H9 (cell line): ENCODE measurements at regions not wholly inside any gene's neighbourhood (a gene's known extent, or its start where the extent isn't known, plus 50 kb on each side); places are given as distances from the start of the nearest gene placed in this dataset.

Experiments used
- DNase-seq: peaks from one replicate; pipeline ENCODE4 v3.0.0-alpha.2; 2017
- H2AFZ ChIP-seq: one replicate; pipeline ENCODE4 v1.6.1; 2013; ENCODE audit warnings: mild to moderate bottlenecking, low read length, control low read depth, moderate library complexity
- H2AK5ac ChIP-seq: 2 replicates; pipeline ENCODE4 v1.6.1; 2013; ENCODE audit warnings: low read length, control low read depth, mixed read lengths; ENCODE audit not compliant: insufficient read length
- H2BK120ac ChIP-seq: one replicate; pipeline ENCODE4 v1.6.1; 2013; ENCODE audit warnings: low read depth, mild to moderate bottlenecking, low read length, control low read depth, inconsistent platforms; ENCODE audit not compliant: poor library complexity, severe bottlenecking
- H2BK12ac ChIP-seq: 2 replicates; pipeline ENCODE4 v1.6.1; 2013; ENCODE audit warnings: low read length, control low read depth, mixed read lengths, low read depth; ENCODE audit not compliant: insufficient read length
- H2BK15ac ChIP-seq: 2 replicates; pipeline ENCODE4 v1.6.1; 2013; ENCODE audit warnings: low read depth, low read length, control low read depth
- H2BK20ac ChIP-seq: one replicate; pipeline ENCODE4 v1.6.1; 2013; ENCODE audit warnings: low read depth, mild to moderate bottlenecking, low read length, control low read depth, inconsistent platforms; ENCODE audit not compliant: poor library complexity, severe bottlenecking
- H2BK5ac ChIP-seq: 2 replicates; pipeline ENCODE4 v1.6.1; 2013; ENCODE audit warnings: low read length, control low read depth, mixed read lengths; ENCODE audit not compliant: insufficient read length
- H3K14ac ChIP-seq: 2 replicates; pipeline ENCODE4 v1.6.1; 2013; ENCODE audit warnings: low read length, control low read depth; ENCODE audit not compliant: insufficient read depth
- H3K18ac ChIP-seq: 2 replicates; pipeline ENCODE4 v1.6.1; 2013; ENCODE audit warnings: low read depth, mild to moderate bottlenecking, mixed read lengths, low read length, control low read depth; ENCODE audit not compliant: insufficient read length
- H3K23ac ChIP-seq: 2 replicates; pipeline ENCODE4 v1.6.1; 2013; ENCODE audit warnings: low read length, control low read depth, mixed read lengths, low read depth; ENCODE audit not compliant: insufficient read length
- H3K23me2 ChIP-seq: 2 replicates; pipeline ENCODE4 v1.6.1; 2013; ENCODE audit warnings: low read depth, mild to moderate bottlenecking, mixed read lengths, low read length, control low read depth; ENCODE audit not compliant: insufficient read length, poor library complexity, severe bottlenecking
- H3K27ac ChIP-seq: 2 replicates; pipeline ENCODE4 v1.5.1; 2013; ENCODE audit warnings: low read length, control low read depth, mixed read lengths, low read depth; ENCODE audit not compliant: insufficient read length
- H3K27me3 ChIP-seq: 2 replicates; pipeline ENCODE4 v1.6.1; 2013; ENCODE audit warnings: low read length, control low read depth, inconsistent platforms; ENCODE audit not compliant: insufficient read depth
- H3K4ac ChIP-seq: 2 replicates; pipeline ENCODE4 v1.6.1; 2013; ENCODE audit warnings: low read depth, mild to moderate bottlenecking, control low read depth, inconsistent platforms, low read length, moderate library complexity
- H3K4me1 ChIP-seq: 2 replicates; pipeline ENCODE4 v1.6.1; 2013; ENCODE audit warnings: low read length, control low read depth, inconsistent platforms; ENCODE audit not compliant: insufficient read depth
- H3K4me2 ChIP-seq: 2 replicates; pipeline ENCODE4 v1.6.1; 2013; ENCODE audit warnings: low read length, control low read depth, mixed read lengths; ENCODE audit not compliant: insufficient read length, insufficient read depth
- H3K56ac ChIP-seq: 2 replicates; pipeline ENCODE4 v1.6.1; 2013; ENCODE audit warnings: low read depth, mild to moderate bottlenecking, mixed read lengths, low read length, control low read depth; ENCODE audit not compliant: insufficient read length
- H3K79me1 ChIP-seq: 2 replicates; pipeline ENCODE4 v1.6.1; 2013; ENCODE audit warnings: low read depth, mild to moderate bottlenecking, moderate library complexity, low read length, control low read depth, inconsistent platforms; ENCODE audit not compliant: insufficient read depth, poor library complexity, severe bottlenecking
- H3K79me2 ChIP-seq: 2 replicates; pipeline ENCODE4 v1.6.1; 2013; ENCODE audit warnings: low read length, control low read depth, inconsistent platforms; ENCODE audit not compliant: insufficient read depth
- H3K9ac ChIP-seq: 2 replicates; pipeline ENCODE4 v1.6.1; 2013; ENCODE audit warnings: low read length, control low read depth, mixed read lengths; ENCODE audit not compliant: insufficient read length; ENCODE audit errors: extremely low read depth
- H3K9me3 ChIP-seq: one replicate; pipeline ENCODE4 v1.6.1; 2013; ENCODE audit warnings: low read depth, low read length, inconsistent platforms; ENCODE audit not compliant: control insufficient read depth
- H3T11ph ChIP-seq: one replicate; pipeline ENCODE4 v1.6.1; 2013; ENCODE audit warnings: mild to moderate bottlenecking, low read length, control low read depth, inconsistent platforms
- H4K20me1 ChIP-seq: one replicate; pipeline ENCODE4 v1.6.1; 2013; ENCODE audit not compliant: control insufficient read depth, insufficient read length, insufficient read depth
- H4K5ac ChIP-seq: 2 replicates; pipeline ENCODE4 v1.6.1; 2013; ENCODE audit warnings: low read depth, mild to moderate bottlenecking, mixed read lengths, low read length, control low read depth; ENCODE audit not compliant: insufficient read length
- H4K8ac ChIP-seq: replicated peaks from 2 replicates; pipeline ENCODE4 v1.6.1; 2013; ENCODE audit warnings: low read length, control low read depth, mixed read lengths, low read depth; ENCODE audit not compliant: insufficient read length
- H4K91ac ChIP-seq: 2 replicates; pipeline ENCODE4 v1.6.1; 2013; ENCODE audit warnings: low read depth, mild to moderate bottlenecking, moderate library complexity, mixed read lengths, low read length, control low read depth; ENCODE audit not compliant: insufficient read length
- H3K27ac Mint-ChIP-seq, 3 experiments: 2 replicates in 2 of 3; 3 replicates in 1 of 3; pipeline ENCODE4 v1.8.0; 2020 to 2021; ENCODE audit warnings: mixed read lengths in 3 of 3, mild to moderate bottlenecking in 1 of 3, moderate library complexity in 1 of 3
- H3K27me3 Mint-ChIP-seq: 2 replicates; pipeline ENCODE4 v1.8.0; 2021; ENCODE audit warnings: low read depth, mild to moderate bottlenecking, moderate library complexity, mixed read lengths
- H3K36me3 Mint-ChIP-seq, 3 experiments: 2 replicates in 2 of 3; 3 replicates in 1 of 3; pipeline ENCODE4 v1.8.0; 2020 to 2021; ENCODE audit warnings: low read depth in 3 of 3, mixed read lengths in 3 of 3; ENCODE audit not compliant: insufficient read depth in 1 of 3
- H3K4me1 Mint-ChIP-seq, 2 experiments: 2 replicates each; pipeline ENCODE4 v1.8.0; 2020; ENCODE audit warnings: mixed read lengths in 2 of 2
- H3K4me3 Mint-ChIP-seq, 2 experiments: 2 replicates in 1 of 2; 3 replicates in 1 of 2; pipeline ENCODE4 v1.8.0; 2020 to 2021; ENCODE audit warnings: mild to moderate bottlenecking in 2 of 2, mixed read lengths in 2 of 2, moderate library complexity in 1 of 2
- H3K9me3 Mint-ChIP-seq, 2 experiments: 2 replicates in 1 of 2; 3 replicates in 1 of 2; pipeline ENCODE4 v1.8.0; 2020; ENCODE audit warnings: mild to moderate bottlenecking in 2 of 2, mixed read lengths in 2 of 2, moderate library complexity in 1 of 2
- CTCF ChIP-seq: fragments of 200-600 bp; sonication (generic); conservative IDR thresholded peaks from 3 replicates; pipeline ENCODE4 v1.8.0; 2021; ENCODE audit warnings: antibody characterized with exemption, mild to moderate bottlenecking
- WGBS: extraction: QIAGEN DNeasy Blood & Tissue Kit; methylation state at CpG from one replicate; pipeline ENCODE4 v1.1.7; 2013; ENCODE audit warnings: missing lambda C conversion rate, low lambda C conversion rate, mixed read lengths; ENCODE audit not compliant: insufficient read length; ENCODE audit errors: extremely low coverage; 5-methylcytosine and 5-hydroxymethylcytosine counted together

- WGBS, result no CpG with 5 or more reads among the region's 3 CpGs
- Histone ChIP-seq H3K23ac (no peak overlapping the region), H4K8ac (no peak overlapping the region), H3K18ac (no peak overlapping the region), H2AK5ac (no peak overlapping the region), H3K27me3 (no peaks in the 10 kb centered on the region), H3K9me3 (no peaks in the 10 kb centered on the region), H2AFZ (no peak overlapping the region), H2BK12ac (no peak overlapping the region), H3K23me2 (no peaks in the 10 kb centered on the region), H2BK20ac (no peak overlapping the region), H4K91ac (no peak overlapping the region), H2BK15ac (no peak overlapping the region), H3K4me2 (no peak overlapping the region), H2BK120ac (no peak overlapping the region), H3K4me1 (no peaks in the 10 kb centered on the region; the same call in 1 of the 2 replicates), H4K5ac (no peak overlapping the region), H4K20me1 (no peaks in the 10 kb centered on the region), H3K79me2 (no peaks in the 10 kb centered on the region), H3K27ac (no peak overlapping the region), H2BK5ac (no peak overlapping the region), H3K4ac (no peak overlapping the region), H3K79me1 (no peaks in the 10 kb centered on the region), H3K56ac (no peak overlapping the region), H3K14ac (no peak overlapping the region), H3T11ph (no peak overlapping the region), H3K9ac (no peak overlapping the region)
- DNase-seq, result peak; percentile 32
- Mint-ChIP-seq H3K4me3 (no peak overlapping the region), H3K9me3 (no peaks in the 10 kb centered on the region), H3K4me1 (peaks cover 21 to 24% of the 10 kb centered on the region in 2 experiments), H3K27me3 (no peaks in the 10 kb centered on the region; the same call in 1 of the 2 replicates), H3K36me3 (no peaks in the 10 kb centered on the region), H3K27ac (no peak overlapping the region)
- TF ChIP-seq CTCF, result peak; percentile 66
Observed at GRCh38 chr3:158912188-158912587, 110.3 kb downstream of the MFSD1 start.
